ENCODE measurements at regions not wholly inside any gene's neighbourhood (a gene's known extent, or its start where the extent isn't known, plus 50 kb on each side); places are given as distances from the start of the nearest gene placed in this dataset.

DNA sequence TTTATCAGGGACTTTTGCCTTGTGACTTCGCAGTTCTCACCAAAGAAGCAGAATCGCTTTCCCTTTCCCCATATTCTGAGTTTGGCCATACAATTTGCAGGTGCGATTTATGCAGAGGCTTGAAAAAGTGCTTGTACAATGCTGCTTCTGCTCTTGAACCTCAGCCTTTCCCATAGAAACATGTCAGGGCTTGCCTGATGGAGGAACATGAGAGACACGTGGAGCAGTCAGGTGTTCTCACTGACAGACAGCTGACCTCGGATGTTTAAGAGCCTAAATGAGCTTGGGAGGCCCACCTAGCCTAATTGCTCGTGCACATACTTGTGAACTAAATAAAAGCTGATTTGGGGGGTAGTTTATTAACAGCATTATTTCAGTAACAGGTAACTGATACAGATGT is 290.0 kb downstream of the S1PR1 start:
- TF ChIP-seq, protein P1, sequence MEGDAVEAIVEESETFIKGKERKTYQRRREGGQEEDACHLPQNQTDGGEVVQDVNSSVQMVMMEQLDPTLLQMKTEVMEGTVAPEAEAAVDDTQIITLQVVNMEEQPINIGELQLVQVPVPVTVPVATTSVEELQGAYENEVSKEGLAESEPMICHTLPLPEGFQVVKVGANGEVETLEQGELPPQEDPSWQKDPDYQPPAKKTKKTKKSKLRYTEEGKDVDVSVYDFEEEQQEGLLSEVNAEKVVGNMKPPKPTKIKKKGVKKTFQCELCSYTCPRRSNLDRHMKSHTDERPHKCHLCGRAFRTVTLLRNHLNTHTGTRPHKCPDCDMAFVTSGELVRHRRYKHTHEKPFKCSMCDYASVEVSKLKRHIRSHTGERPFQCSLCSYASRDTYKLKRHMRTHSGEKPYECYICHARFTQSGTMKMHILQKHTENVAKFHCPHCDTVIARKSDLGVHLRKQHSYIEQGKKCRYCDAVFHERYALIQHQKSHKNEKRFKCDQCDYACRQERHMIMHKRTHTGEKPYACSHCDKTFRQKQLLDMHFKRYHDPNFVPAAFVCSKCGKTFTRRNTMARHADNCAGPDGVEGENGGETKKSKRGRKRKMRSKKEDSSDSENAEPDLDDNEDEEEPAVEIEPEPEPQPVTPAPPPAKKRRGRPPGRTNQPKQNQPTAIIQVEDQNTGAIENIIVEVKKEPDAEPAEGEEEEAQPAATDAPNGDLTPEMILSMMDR (IDR thresholded peaks at IDR 0.05; ENCODE audit: low read depth, low read length, poor library complexity, severe bottlenecking), result no peak
- TF ChIP-seq EZH2phosphoT487 (IDR thresholded peaks at IDR 0.05; ENCODE audit: borderline replicate concordance, low read length), result no peak

All from DOHH2 (cell line).